ENCODE measurements at regions not wholly inside any gene's neighbourhood (a gene's known extent, or its start where the extent isn't known, plus 50 kb on each side); places are given as distances from the start of the nearest gene placed in this dataset.
"Not testable (repeated sequence)": the region's sequence is repeated elsewhere in the genome, so short reads cannot be mapped to it uniquely, and the experiment has no call there.

DNA sequence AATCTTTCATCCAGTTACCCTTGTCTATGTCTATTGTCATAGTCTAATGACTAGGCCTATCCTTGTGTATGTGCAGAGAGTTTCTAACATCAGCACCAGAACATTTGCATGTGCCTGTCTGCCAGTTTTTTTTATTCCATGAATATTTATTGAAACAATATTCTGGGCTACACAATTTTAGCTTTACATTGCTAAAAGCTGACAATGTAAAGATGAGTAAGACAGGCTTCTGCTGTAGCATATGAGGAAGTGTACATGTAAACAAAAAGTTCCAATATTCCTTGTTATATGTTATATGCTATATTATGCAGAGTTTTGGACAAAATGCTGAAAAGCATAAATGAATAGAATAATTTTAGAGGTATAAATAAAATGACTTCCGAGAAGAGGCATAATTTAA, 357.7 kb downstream of the NYAP2 start:
- no peaks in the 10 kb centered on the region for H4K20me1 ChIP-seq (ENCODE audit: control insufficient read depth, extremely low read depth, insufficient read depth, low read length)
- no peak overlapping the region for H3K9ac ChIP-seq (ENCODE audit: insufficient read depth, low read length)

DNA sequence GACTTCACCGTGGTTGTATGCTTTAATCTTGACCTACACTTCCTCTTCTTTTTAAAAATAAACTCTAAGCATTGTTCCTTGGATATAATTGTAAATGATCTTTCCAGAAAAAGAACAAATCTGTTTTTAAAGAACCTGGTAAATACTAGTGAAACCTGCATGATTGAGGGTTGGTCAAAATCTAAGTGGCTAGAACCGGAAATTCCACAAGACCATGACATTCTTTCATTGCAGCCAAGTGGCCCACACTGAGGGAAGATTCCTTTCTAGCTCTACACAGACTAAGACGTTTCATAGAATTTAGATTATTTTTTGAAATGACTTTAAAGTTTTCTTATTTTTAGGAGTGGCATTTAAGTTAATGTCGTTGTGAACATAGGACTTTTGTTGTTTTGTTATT, 356.7 kb downstream of the NYAP2 start:
- no peak overlapping the region for H3K9ac ChIP-seq (ENCODE audit: insufficient read depth, low read length)
- H3K27me3 ChIP-seq (ENCODE audit: control insufficient read depth, insufficient read depth, low read length): no peaks in the 10 kb centered on the region
- H3K36me3 ChIP-seq (ENCODE audit: control insufficient read depth, insufficient read depth, low read length): no peaks in the 10 kb centered on the region
- no peaks in the 10 kb centered on the region for H3K9me3 ChIP-seq (ENCODE audit: control insufficient read depth, insufficient read depth, low read depth, low read length)
- TF ChIP-seq, protein P1, sequence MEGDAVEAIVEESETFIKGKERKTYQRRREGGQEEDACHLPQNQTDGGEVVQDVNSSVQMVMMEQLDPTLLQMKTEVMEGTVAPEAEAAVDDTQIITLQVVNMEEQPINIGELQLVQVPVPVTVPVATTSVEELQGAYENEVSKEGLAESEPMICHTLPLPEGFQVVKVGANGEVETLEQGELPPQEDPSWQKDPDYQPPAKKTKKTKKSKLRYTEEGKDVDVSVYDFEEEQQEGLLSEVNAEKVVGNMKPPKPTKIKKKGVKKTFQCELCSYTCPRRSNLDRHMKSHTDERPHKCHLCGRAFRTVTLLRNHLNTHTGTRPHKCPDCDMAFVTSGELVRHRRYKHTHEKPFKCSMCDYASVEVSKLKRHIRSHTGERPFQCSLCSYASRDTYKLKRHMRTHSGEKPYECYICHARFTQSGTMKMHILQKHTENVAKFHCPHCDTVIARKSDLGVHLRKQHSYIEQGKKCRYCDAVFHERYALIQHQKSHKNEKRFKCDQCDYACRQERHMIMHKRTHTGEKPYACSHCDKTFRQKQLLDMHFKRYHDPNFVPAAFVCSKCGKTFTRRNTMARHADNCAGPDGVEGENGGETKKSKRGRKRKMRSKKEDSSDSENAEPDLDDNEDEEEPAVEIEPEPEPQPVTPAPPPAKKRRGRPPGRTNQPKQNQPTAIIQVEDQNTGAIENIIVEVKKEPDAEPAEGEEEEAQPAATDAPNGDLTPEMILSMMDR (conservative IDR thresholded peaks at IDR 0.05 in 1 of 2, IDR thresholded peaks at IDR 0.05 in 1 of 2; ENCODE audit: low read depth in 1 of 2, low read length in 2 of 2): no peak
- TF ChIP-seq EZH2 (IDR thresholded peaks at IDR 0.05; ENCODE audit: low read length, missing control alignments): no peak
- no peaks in the 10 kb centered on the region for H3K79me2 ChIP-seq (ENCODE audit: control insufficient read depth, insufficient read depth, low read length)
- no peak overlapping the region for H3K4me3 ChIP-seq (replicated peaks in 1 of 4; ENCODE audit: control extremely low read depth in 1 of 4, insufficient read depth in 1 of 4, low read depth in 3 of 4, low read length in 4 of 4)
- DNase-seq (ENCODE audit: low read depth in 2 of 2): peak in 1 of 2 donors; percentile 70
- no peaks in the 10 kb centered on the region for H4K20me1 ChIP-seq (ENCODE audit: control insufficient read depth, extremely low read depth, insufficient read depth, low read length)
- H3K4me1 ChIP-seq (ENCODE audit: control insufficient read depth, extremely low read depth, insufficient read depth, low read length): no peaks in the 10 kb centered on the region
- H3K27ac ChIP-seq (ENCODE audit: insufficient read depth, low read length): no peak overlapping the region
- no peak overlapping the region for H3K4me2 ChIP-seq (ENCODE audit: extremely low read depth, insufficient read depth, low read length)
- H2AFZ ChIP-seq (ENCODE audit: low read length): no peak overlapping the region

More for the DNA sequence above, 357.7 kb downstream of the NYAP2 start:
- Histone ChIP-seq H3K27ac (ENCODE audit: insufficient read depth, low read length) (no peak overlapping the region), H2AFZ (ENCODE audit: low read length) (no peak overlapping the region), H3K36me3 (ENCODE audit: control insufficient read depth, insufficient read depth, low read length) (no peaks in the 10 kb centered on the region), H3K4me3 (replicated peaks in 1 of 4; ENCODE audit: control extremely low read depth in 1 of 4, insufficient read depth in 1 of 4, low read depth in 3 of 4, low read length in 4 of 4) (no peak overlapping the region), H3K4me1 (ENCODE audit: control insufficient read depth, extremely low read depth, insufficient read depth, low read length) (no peaks in the 10 kb centered on the region), H3K27me3 (ENCODE audit: control insufficient read depth, insufficient read depth, low read length) (no peaks in the 10 kb centered on the region), H3K79me2 (ENCODE audit: control insufficient read depth, insufficient read depth, low read length) (no peaks in the 10 kb centered on the region), H3K9me3 (ENCODE audit: control insufficient read depth, insufficient read depth, low read depth, low read length) (no peaks in the 10 kb centered on the region), H3K4me2 (ENCODE audit: extremely low read depth, insufficient read depth, low read length) (no peak overlapping the region)
- DNase-seq (ENCODE audit: low read depth in 2 of 2): no peak
- TF ChIP-seq, protein P1 (conservative IDR thresholded peaks at IDR 0.05 in 1 of 2, IDR thresholded peaks at IDR 0.05 in 1 of 2; ENCODE audit: low read depth in 1 of 2, low read length in 2 of 2): no peak
- no peak for TF ChIP-seq EZH2 (IDR thresholded peaks at IDR 0.05; ENCODE audit: low read length, missing control alignments)

DNA sequence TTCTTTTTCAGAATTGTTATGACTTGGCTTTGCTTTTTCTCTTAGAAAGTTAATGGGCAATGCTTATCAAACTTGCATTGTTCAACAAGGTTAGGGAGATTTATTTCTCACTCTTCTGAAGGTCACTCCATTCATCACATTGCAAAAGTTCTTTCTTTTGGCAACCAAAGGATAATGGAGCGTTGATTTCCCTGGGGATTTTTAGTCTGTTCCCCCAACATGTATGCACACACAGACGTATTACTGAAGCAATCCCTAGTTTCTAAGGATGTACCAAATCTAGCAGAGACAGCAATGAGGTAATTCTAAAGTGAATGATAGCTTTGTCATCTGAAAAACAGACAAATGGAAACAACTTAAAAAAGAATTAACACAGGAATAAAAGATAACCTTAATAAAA, 349.1 kb downstream of the NYAP2 start:
- H3K9me3 ChIP-seq (ENCODE audit: control insufficient read depth, insufficient read depth, low read depth, low read length): no peaks in the 10 kb centered on the region
- no peaks in the 10 kb centered on the region for H3K27me3 ChIP-seq (ENCODE audit: control insufficient read depth, insufficient read depth, low read length)
- H2AFZ ChIP-seq (ENCODE audit: low read length): no peak overlapping the region
- no peak overlapping the region for H3K27ac ChIP-seq (ENCODE audit: insufficient read depth, low read length)
- no peak overlapping the region for H3K4me3 ChIP-seq (replicated peaks in 1 of 4; ENCODE audit: control extremely low read depth in 1 of 4, insufficient read depth in 1 of 4, low read depth in 3 of 4, low read length in 4 of 4)
- no peak overlapping the region for H3K4me2 ChIP-seq (ENCODE audit: extremely low read depth, insufficient read depth, low read length)
- no peaks in the 10 kb centered on the region for H4K20me1 ChIP-seq (ENCODE audit: control insufficient read depth, extremely low read depth, insufficient read depth, low read length)
- no peaks in the 10 kb centered on the region for H3K79me2 ChIP-seq (ENCODE audit: control insufficient read depth, insufficient read depth, low read length)
- TF ChIP-seq, protein P1 (conservative IDR thresholded peaks at IDR 0.05 in 1 of 2, IDR thresholded peaks at IDR 0.05 in 1 of 2; ENCODE audit: low read depth in 1 of 2, low read length in 2 of 2): no peak
- no peak for TF ChIP-seq EZH2 (IDR thresholded peaks at IDR 0.05; ENCODE audit: low read length, missing control alignments)
- no peak for DNase-seq (ENCODE audit: low read depth in 2 of 2)
- no peaks in the 10 kb centered on the region for H3K36me3 ChIP-seq (ENCODE audit: control insufficient read depth, insufficient read depth, low read length)
- H3K9ac ChIP-seq (ENCODE audit: insufficient read depth, low read length): no peak overlapping the region
- H3K4me1 ChIP-seq (ENCODE audit: control insufficient read depth, extremely low read depth, insufficient read depth, low read length): no peaks in the 10 kb centered on the region

DNA sequence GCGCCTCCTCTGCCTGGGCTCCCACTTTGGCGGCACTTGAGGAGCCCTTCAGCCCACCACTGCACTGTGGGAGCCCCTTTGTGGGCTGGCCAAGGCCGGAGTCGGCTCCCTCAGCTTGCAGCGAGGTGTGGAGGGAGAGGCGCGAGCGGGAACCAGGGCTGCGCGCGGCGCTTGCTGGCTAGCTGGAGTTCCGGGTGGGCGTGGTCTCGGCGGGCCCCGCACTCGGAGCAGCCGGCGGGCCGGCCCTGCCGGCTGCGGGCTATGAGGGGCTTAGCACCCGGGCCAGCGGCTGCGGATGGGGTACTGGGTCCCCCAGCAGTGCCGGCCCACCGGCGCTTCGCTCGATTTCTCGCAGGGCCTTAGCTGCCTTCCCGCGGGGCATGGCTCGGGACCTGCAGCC, 344.5 kb downstream of the NYAP2 start:
- not testable (repeated sequence) for DNase-seq (ENCODE audit: low read depth in 2 of 2); H3K4me3 ChIP-seq (replicated peaks in 1 of 4; ENCODE audit: control extremely low read depth in 1 of 4, insufficient read depth in 1 of 4, low read depth in 3 of 4, low read length in 4 of 4); H3K36me3 ChIP-seq (ENCODE audit: control insufficient read depth, insufficient read depth, low read length); H4K20me1 ChIP-seq (ENCODE audit: control insufficient read depth, extremely low read depth, insufficient read depth, low read length); H3K9me3 ChIP-seq (ENCODE audit: control insufficient read depth, insufficient read depth, low read depth, low read length); H3K27me3 ChIP-seq (ENCODE audit: control insufficient read depth, insufficient read depth, low read length); H2AFZ ChIP-seq (ENCODE audit: low read length); H3K4me1 ChIP-seq (ENCODE audit: control insufficient read depth, extremely low read depth, insufficient read depth, low read length); H3K27ac ChIP-seq (ENCODE audit: insufficient read depth, low read length); H3K79me2 ChIP-seq (ENCODE audit: control insufficient read depth, insufficient read depth, low read length); H3K4me2 ChIP-seq (ENCODE audit: extremely low read depth, insufficient read depth, low read length); H3K9ac ChIP-seq (ENCODE audit: insufficient read depth, low read length)
